Left kidney (tissue), 1 donor: ENCODE measurements at regions not wholly inside any gene's neighbourhood (a gene's known extent, or its start where the extent isn't known, plus 50 kb on each side); places are given as distances from the start of the nearest gene placed in this dataset.
A peak's percentile ranks its signal among the peaks of the same experiment; 100 is the strongest.

Experiments used
- DNase-seq: peaks from one replicate; pipeline ENCODE4 v3.0.0-alpha.2; 2013

DNA sequence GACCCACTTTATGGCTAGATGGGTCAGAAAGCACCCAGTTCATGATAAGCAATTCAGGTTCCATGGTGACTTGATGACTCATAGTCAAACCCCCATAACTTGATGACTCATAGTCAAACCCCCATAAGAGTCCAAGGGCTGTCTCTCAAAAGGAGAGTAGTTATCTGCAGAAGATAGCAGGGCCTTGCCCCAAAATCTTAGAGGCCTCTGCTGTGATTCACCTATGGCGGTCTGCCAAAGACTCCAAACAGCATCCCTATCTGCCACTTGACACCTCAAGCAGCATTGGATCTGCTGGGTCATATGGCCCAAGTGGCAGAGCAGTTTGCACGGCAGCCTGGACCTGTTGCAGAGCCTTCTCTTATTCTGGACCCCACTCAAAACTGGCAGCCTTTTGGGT is 395.2 kb upstream of the KIF2A start:
- DNase-seq = no peak

DNA sequence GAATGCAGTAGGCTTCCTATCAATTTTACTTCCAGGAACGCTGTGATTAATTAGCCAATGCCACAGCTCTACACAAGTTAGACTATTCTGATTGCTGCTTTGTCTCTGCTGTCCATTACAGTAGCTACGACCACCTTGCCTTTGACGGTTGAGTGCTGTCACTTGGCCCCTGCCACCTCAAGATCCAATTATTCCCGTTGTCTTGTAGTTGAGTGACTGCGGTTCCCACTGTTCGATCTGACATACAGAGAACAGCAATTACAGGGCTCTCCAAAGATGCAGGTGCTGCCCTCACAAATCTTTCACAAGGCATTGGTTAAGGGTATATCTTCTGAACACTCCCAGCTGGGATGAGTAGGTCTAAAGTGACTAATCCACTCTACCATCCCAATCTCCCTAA is 393.4 kb upstream of the KIF2A start:
- DNase-seq = no peak

- no peak for DNase-seq
Measured at GRCh38 chr5:61915646-61916045, 390.4 kb upstream of the KIF2A start.

GRCh38 chr5:61916621-61917620 is 389.1 kb upstream of the KIF2A start:
- no peak for DNase-seq

DNA sequence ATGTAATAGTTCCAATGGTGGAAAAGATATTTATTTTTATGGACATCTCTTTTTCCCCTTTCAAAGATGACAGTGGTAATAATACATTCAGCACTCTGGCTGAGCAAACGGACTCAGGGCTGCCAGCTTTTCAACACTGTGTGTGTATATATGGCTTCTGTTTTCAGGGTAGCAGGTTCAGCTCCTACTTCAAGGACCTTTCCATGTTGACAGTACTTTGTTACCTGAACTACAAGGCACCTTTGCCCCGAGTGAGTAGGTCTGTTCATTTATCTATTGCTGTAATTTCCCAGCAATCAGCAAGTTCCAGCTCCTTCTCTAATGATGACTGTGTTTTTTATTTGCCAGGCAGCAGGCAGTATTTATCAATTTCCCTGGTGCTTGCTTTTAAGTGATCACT is 387.4 kb upstream of the KIF2A start:
- no peak for DNase-seq

DNA sequence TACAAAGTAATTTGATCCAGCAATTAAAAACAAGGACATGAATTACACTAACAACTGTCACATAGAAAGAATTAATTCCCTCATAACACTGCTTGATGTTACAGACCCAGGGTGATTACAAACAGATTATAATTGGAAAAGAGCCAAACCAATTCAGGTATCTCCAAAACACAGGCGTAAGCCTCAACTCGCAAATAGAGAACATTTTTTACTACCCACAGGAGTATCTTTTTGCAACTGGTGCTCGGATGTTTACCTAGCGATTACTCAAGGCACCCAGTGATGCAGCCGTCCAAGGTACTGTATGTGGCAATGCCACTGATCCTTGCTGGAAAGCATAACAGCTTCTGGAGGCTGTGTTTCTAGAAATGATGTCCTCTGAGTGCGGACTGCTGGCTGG is 386.1 kb upstream of the KIF2A start:
- no peak for DNase-seq

DNA sequence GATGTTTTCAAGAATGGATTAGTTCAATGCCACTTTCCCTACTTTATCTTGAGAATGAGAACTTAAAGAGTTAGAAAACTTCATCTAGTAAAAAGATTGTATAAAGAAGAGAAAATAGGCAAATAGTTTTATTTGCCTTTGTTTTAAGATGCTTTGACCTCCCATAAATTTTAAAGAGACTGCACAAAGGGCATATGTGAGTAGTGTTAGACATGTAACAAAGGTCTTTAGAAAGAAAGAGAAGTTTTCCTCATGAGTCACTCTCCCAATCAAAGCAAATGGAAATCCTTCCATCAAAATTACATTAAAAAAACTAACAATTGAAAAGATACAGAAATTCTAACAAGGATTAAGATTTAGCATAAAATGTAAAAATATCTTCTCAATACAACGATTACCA is 381.8 kb upstream of the KIF2A start:
- no peak for DNase-seq

- DNase-seq = no peak
Measured at GRCh38 chr5:61926911-61927310, 379.1 kb upstream of the KIF2A start.

- no peak for DNase-seq
Measured at GRCh38 chr5:61931236-61931635, 374.8 kb upstream of the KIF2A start.

DNA sequence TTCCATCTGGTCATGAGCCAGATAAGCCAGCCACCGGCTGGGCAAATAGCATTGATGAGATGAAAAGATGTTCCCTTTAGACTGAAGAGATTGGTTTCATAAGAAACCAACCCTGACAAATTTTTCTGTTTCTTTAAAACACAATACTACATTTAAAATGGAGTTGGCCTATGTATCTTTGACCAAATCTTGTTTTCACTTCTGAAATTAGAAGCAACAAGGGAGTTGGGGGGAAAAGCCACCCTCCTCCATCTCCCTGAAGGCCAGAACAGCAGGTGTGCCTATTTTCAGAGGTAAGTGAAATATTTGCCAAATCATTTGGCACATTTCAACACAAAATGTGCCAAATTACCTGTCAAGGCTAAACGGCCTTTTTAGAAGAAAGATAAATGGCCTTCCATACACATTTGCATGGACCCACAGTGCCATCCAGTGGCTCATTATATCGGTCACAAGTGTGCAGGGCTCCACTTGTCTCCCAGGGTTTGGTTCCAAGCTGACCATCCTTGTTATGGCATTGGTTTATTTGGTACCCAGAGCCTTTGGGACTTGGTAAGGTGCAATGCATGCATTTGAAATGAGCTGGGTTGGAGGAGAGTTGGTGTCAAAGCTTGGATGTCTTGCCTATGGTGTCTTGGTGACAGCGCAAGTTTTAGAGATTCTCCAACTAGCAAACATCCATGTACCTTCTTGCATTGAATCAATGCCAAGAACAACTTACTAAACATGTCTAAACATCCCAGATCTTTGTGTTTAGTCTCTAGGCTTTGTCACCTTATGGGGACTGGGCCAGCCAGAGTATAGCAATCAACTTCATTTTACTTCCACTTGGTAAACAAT is 372.0 kb upstream of the KIF2A start:
- peak; percentile 61 for DNase-seq

GRCh38 chr5:61941637-61942036 is 364.4 kb upstream of the KIF2A start:
- no peak for DNase-seq

DNA sequence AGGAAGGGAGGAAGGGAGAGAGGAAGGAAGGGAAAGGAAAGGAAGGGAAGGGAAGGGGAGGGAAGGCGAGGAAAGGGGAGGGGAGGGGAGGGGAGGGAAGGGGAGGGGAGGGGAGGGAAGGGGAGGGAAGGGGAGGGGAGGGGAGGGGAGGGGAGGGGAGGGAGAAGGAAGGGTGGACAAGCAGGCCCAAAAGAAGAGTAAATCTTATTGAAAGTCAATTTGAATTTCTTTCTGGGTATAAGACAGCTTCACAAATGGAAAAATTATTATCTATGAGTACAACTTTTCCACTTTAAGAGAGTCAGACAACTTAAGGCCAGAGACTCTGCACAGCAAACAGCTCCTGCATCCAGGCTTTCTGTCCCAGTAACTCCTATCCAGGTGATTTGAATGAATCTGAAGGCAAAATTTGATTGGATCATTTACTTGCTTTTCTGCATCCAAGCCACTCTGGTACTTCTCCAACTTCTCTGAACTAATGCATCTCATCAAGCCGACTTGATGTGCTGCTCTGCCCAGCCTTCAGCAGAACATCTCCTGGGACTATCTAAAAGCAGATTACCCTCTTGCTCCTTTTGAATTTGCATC is 363.4 kb upstream of the KIF2A start:
- DNase-seq = no peak

DNA sequence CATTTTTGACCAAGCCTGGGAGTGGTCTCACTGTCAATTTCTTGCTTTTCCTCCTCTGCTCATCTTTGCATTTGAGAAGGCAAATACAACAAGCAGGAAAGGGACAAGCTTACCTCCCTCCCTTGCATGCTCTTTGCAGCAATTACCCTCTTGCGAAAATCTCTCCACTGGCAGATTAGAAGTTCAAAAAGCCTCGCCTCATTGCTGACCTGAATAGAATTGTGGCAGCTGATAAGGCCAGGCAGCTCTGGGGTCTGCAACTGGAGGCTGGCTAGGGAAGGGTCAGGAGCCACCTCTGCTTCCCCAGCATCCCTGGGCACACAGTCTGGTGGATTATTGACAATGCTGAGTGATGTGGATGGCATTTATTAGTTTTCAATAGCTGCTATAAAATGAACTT is 362.3 kb upstream of the KIF2A start:
- DNase-seq = no peak

GRCh38 chr5:61948151-61948550 is 357.9 kb upstream of the KIF2A start:
- DNase-seq = no peak

DNA sequence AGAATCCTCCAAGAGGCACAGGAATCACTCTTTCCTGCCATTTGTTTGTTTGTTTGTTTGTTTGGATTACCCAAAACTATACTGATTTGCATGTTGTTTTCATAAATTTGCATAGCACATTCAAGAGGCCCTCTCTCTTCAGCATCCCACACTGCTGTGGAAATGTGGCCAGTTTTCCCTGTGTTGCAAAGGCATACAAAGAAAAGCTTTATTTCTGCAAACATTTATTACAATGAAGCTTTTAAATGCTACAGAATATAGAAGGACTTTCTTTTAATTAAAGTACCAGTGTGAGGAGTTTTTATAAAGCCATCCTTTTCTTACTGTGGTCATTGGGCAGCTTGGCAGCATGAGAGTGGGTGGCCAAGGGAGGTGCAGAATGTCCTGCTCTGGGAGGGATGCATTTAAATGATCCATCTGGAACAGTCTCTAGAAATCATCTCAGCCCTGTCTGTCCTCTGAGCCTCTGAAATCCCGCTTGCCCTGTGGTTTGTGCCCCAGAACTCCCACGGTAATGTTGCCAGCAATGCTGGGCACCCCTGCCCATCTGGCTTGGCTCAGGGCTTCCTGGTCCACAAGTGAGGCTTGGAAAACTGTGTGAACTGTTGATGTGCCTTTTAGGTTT is 356.8 kb upstream of the KIF2A start:
- DNase-seq = no peak

GRCh38 chr5:61949679-61950435 is 356.1 kb upstream of the KIF2A start:
- no peak for DNase-seq

GRCh38 chr5:61951295-61951694 is 354.7 kb upstream of the KIF2A start:
- no peak for DNase-seq

GRCh38 chr5:61953913-61954312 is 352.1 kb upstream of the KIF2A start:
- DNase-seq = no peak

- no peak for DNase-seq
Measured at GRCh38 chr5:61964201-61964600, 341.8 kb upstream of the KIF2A start.

- no peak for DNase-seq
Measured at GRCh38 chr5:61965069-61965468, 340.9 kb upstream of the KIF2A start.

- no peak for DNase-seq
Measured at GRCh38 chr5:61965490-61965889, 340.5 kb upstream of the KIF2A start.
